A549 (cell line): ENCODE measurements at regions not wholly inside any gene's neighbourhood (a gene's known extent, or its start where the extent isn't known, plus 50 kb on each side); places are given as distances from the start of the nearest gene placed in this dataset.

ENCODE experiments used
- BCL3 ChIP-seq: fragments of >200 bp; sonication (Bioruptor Twin); formaldehyde crosslinking; IDR thresholded peaks from 3 replicates; pipeline ENCODE4 v1.6.1; 2016
- CTCF ChIP-seq: fragments of >200 bp; sonication (Bioruptor Twin); formaldehyde crosslinking; IDR thresholded peaks from 3 replicates; pipeline ENCODE4 v1.5.1; 2016
- EP300 ChIP-seq, 2 experiments: fragments of >200 bp; sonication (Bioruptor Twin); formaldehyde crosslinking; IDR thresholded peaks; 2 replicates in 1 of 2; 3 replicates in 1 of 2; pipeline ENCODE4 v1.6.1; 2016 to 2017
- HDAC2 ChIP-seq: fragments of 200-600 bp; sonication (generic); IDR thresholded peaks from 2 replicates; pipeline ENCODE4 v1.6.1; 2016
- MYC ChIP-seq: IDR thresholded peaks from 2 replicates; pipeline ENCODE4 v1.6.1; 2012; ENCODE audit warnings: mild to moderate bottlenecking, inconsistent platforms, low read length, improper control_type of control experiment, borderline replicate concordance
- POLR2A ChIP-seq: IDR thresholded peaks from 2 replicates; pipeline ENCODE4 v1.6.1; 2012; ENCODE audit warnings: mild to moderate bottlenecking, low read length
- USF2 ChIP-seq: fragments of 450-650 bp; IDR thresholded peaks from 2 replicates; pipeline ENCODE4 v1.6.1; 2014; ENCODE audit warnings: antibody characterized with exemption

GRCh38 chr14:56422221-56422620 is 157.4 kb upstream of the TMEM260 start:
- no peak for TF ChIP-seq EP300 (IDR thresholded peaks at IDR 0.05)
- no peak for TF ChIP-seq BCL3
- TF ChIP-seq USF2 = no peak
- no peak for TF ChIP-seq CTCF
- TF ChIP-seq POLR2A = no peak
- TF ChIP-seq HDAC2 = no peak
- no peak for TF ChIP-seq MYC
